ENCODE measurements at regions not wholly inside any gene's neighbourhood (a gene's known extent, or its start where the extent isn't known, plus 50 kb on each side); places are given as distances from the start of the nearest gene placed in this dataset.

DNA sequence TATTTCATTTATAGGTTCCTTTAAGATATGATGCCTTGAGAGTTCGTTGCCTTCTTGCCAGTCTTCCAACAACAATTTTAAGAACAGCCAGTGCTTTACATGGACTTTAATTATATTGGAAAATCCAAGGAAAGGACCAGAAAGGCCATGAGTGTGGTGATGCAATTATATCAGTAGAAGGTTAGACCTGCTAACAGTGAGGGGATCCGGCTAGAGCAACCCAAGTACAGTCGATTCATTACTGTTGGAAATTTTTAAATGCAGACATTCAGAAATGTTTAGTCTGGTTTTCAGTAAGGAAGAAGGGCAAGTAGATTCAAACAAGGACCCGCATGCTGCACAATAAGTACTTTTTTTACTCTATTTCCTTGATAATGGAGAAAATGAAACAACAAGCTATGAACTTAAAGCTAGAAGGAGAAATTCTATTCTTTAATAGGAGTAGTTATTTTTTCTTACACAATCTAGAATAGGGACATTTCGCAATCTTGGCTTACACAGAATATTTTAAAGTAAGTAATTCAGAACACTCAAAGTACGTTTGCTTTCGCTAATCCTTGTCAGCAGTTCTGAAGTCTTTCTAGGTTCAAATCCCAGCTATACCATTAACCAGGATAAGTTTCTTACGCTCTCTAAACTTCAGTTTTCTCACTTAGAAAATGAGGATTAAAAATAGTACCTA is 405.5 kb downstream of the MEIS1 start:
- Histone ChIP-seq H2AK5ac (ENCODE audit: insufficient read length, low read length) (no peak overlapping the region), H2BK20ac (ENCODE audit: low read depth, low read length, poor library complexity, severe bottlenecking) (no peak overlapping the region), H3K23me2 (ENCODE audit: insufficient read length, low read depth, low read length, poor library complexity, severe bottlenecking) (no peaks in the 10 kb centered on the region), H3K14ac (ENCODE audit: insufficient read depth, low read length) (no peak overlapping the region), H3K9me3 (ENCODE audit: control insufficient read depth, low read depth, low read length) (no peaks in the 10 kb centered on the region), H2AFZ (ENCODE audit: low read length) (no peak overlapping the region), H4K8ac (replicated peaks; ENCODE audit: insufficient read length, low read depth, low read length) (no peak overlapping the region), H3K79me1 (ENCODE audit: insufficient read depth, low read depth, low read length, poor library complexity, severe bottlenecking) (no peaks in the 10 kb centered on the region), H2BK120ac (ENCODE audit: low read depth, low read length, poor library complexity, severe bottlenecking) (no peak overlapping the region), H3K23ac (ENCODE audit: insufficient read length, low read depth, low read length) (no peak overlapping the region), H3K27ac (ENCODE audit: insufficient read length, low read depth, low read length) (no peak overlapping the region), H4K20me1 (ENCODE audit: control insufficient read depth, insufficient read depth, insufficient read length) (no peaks in the 10 kb centered on the region), H2BK15ac (ENCODE audit: low read depth, low read length) (no peak overlapping the region), H3K4ac (ENCODE audit: low read depth, low read length) (no peak overlapping the region), H3K79me2 (ENCODE audit: insufficient read depth, low read length) (no peaks in the 10 kb centered on the region), H3K4me1 (ENCODE audit: insufficient read depth, low read length) (no peaks in the 10 kb centered on the region), H2BK12ac (ENCODE audit: insufficient read length, low read depth, low read length) (no peak overlapping the region), H2BK5ac (ENCODE audit: insufficient read length, low read length) (no peak overlapping the region), H3T11ph (ENCODE audit: low read length) (no peak overlapping the region), H3K56ac (ENCODE audit: insufficient read length, low read depth, low read length) (no peak overlapping the region), H4K91ac (ENCODE audit: insufficient read length, low read depth, low read length) (no peak overlapping the region), H3K4me2 (ENCODE audit: insufficient read depth, insufficient read length, low read length) (no peak overlapping the region), H3K18ac (ENCODE audit: insufficient read length, low read depth, low read length) (no peak overlapping the region), H3K9ac (ENCODE audit: extremely low read depth, insufficient read length, low read length) (no peak overlapping the region), H3K27me3 (ENCODE audit: insufficient read depth, low read length) (no peaks in the 10 kb centered on the region), H4K5ac (ENCODE audit: insufficient read length, low read depth, low read length) (no peak overlapping the region)
- no CpG with 5 or more reads among the region's 8 CpGs for WGBS (ENCODE audit: extremely low coverage, insufficient read length, low lambda C conversion rate)
- DNase-seq: no peak
- Mint-ChIP-seq H3K36me3 (ENCODE audit: insufficient read depth in 1 of 3, low read depth in 3 of 3) (no peaks in the 10 kb centered on the region), H3K9me3 (no peaks in the 10 kb centered on the region), H3K27ac (no peak overlapping the region; a peak in 1 of 7 replicates), H3K27me3 (ENCODE audit: low read depth) (no peaks in the 10 kb centered on the region; the same call in 1 of the 2 replicates), H3K4me1 (no peaks in the 10 kb centered on the region), H3K4me3 (no peak overlapping the region)
- TF ChIP-seq CTCF (conservative IDR thresholded peaks at IDR 0.05): no peak

All from H9 (cell line).